Left hindlimb (tissue), 1 donor: ENCODE measurements at regions not wholly inside any gene's neighbourhood (a gene's known extent, or its start where the extent isn't known, plus 50 kb on each side); places are given as distances from the start of the nearest gene placed in this dataset.
"Not testable (repeated sequence)": the region's sequence is repeated elsewhere in the genome, so short reads cannot be mapped to it uniquely, and the experiment has no call there.

ENCODE experiments used
- DNase-seq: peaks from one replicate; pipeline ENCODE4 v3.0.0-alpha.2; 2018

GRCh38 chr21:19544493-19544892 lies 1140.9 kb upstream of the TMPRSS15 start:
- not testable (repeated sequence) for DNase-seq

GRCh38 chr21:19547951-19548840 lies 1144.6 kb upstream of the TMPRSS15 start:
- no peak for DNase-seq

GRCh38 chr21:19553919-19554615 lies 1150.5 kb upstream of the TMPRSS15 start:
- DNase-seq: no peak

GRCh38 chr21:19557046-19557445 lies 1153.5 kb upstream of the TMPRSS15 start:
- no peak for DNase-seq

DNA sequence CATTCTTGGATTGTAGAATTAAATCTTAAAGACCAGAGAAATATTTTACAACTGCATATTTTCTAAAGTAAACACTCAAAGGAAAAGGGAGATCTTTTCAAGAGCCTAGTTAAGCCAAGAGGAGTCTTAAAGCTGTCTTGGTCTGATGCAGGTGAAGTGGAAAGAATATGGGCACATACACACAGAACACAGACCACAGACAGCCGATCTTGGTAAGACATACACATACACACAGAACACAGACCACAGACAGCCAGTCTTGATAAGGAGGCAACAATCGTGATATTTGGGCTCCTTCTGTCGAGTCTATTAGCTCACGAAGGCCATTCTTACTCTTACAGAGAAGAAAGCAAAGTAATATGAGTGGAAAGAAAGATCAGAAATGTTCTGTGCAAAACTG lies 1153.9 kb upstream of the TMPRSS15 start:
- no peak for DNase-seq

GRCh38 chr21:19565587-19565986 lies 1162.0 kb upstream of the TMPRSS15 start:
- no peak for DNase-seq

- no peak for DNase-seq
These were observed 1163.4 kb upstream of the TMPRSS15 start for GRCh38 chr21:19566975-19567374.

- DNase-seq: no peak
These were observed 1173.8 kb upstream of the TMPRSS15 start for GRCh38 chr21:19577381-19577780.

DNA sequence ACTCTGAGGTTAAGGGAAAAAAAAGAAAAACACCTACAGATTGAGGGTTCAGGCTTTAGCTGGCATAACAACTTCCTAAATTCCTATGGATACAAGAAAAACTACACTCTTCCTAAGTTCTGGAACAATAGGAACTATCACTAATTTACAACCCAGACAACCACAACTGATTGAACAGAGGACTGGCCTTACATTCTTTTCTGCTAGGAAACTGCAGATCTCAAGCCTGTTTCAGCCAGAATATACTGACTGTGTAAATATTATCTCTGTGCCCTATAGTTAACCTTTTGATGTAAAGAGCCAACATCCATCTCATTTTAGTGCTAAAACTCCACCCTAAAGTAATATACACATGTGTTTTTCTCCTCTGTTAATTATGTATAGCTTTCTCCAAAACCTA lies 1186.5 kb upstream of the TMPRSS15 start:
- no peak for DNase-seq

- DNase-seq: no peak
These were observed 1199.5 kb upstream of the TMPRSS15 start for GRCh38 chr21:19603011-19603593.

GRCh38 chr21:19608101-19608621 lies 1204.6 kb upstream of the TMPRSS15 start:
- DNase-seq: no peak

- DNase-seq: no peak
These were observed 1206.0 kb upstream of the TMPRSS15 start for GRCh38 chr21:19609611-19610010.

- no peak for DNase-seq
These were observed 1218.4 kb upstream of the TMPRSS15 start for GRCh38 chr21:19621837-19622496.

DNA sequence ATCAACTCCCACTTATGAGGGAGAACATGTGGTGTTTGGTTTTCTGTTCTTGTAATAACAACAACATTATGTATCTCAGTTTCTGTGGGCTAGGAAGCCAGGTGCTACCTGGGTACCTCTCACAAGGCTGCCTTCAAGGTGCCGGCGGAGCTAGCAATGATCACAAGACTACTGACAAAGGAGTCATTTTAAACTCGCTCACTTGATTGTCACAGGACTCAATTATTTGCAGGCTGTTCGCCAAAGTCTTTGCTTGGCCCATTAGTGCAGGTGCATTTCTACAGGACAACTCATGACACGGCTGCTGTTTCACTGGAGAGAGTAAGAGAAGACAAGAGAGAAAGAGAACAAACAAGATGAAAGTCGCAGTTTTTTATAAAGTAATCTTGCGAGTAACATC lies 1237.4 kb upstream of the TMPRSS15 start:
- no peak for DNase-seq

DNA sequence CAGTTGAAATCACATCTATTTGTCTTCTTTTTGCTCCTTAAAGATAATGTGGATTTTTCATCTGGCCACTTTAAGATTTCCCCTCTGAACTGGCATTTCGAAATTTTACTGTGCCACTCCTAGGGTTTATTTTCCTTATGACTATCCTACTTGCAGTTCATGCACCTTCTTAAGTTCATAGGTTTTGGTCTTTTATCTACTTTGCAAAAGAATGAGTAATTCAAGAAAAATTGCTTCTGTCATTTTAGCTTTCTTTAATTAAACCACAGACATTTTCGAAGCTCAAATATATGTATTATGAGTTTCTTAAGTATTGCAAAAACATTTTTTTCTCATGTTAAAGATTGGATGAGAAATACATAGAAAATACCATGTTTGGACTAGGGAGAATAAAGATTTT lies 1244.8 kb upstream of the TMPRSS15 start:
- no peak for DNase-seq

DNA sequence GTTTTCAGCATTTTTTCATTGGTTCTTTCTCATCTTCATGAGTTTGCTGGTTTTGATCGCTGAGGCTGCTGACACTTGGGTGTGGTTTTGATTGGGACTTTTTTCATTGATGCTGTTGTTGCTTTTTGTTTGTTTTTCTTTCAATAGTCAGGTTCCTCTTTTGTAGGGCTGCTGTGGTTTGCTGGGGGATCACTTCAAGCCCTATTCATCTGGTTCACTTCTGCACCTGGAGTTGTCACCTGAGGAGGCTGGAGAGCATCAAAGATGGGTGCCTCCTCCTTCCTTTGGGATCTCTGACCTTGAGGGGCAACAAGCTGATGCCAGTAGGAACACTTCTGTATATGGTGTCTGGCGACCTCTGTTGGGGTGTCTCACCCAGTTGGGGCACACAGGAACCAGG lies 1279.9 kb upstream of the TMPRSS15 start:
- no peak for DNase-seq

DNA sequence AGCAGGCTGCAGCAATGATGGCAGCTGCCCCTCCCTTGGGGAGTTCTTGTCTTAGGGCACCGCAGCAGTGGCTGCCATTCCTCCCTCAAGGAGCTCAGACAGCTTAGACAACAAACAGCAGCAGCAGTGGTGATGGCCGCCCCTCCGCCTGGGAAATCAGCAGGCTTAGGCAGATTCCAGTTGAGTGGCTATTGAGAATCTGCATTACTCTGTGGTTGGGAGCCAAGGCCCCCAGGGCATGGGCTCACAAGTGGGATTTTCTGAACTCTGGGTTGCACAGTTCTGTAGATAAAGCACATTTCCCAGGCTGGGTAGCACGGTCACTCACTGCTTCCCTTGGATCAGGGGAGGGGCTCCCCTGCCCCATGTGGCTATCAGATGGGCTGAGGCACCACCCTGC lies 1280.7 kb upstream of the TMPRSS15 start:
- DNase-seq: no peak

- DNase-seq: no peak
These were observed 1288.6 kb upstream of the TMPRSS15 start for GRCh38 chr21:19692231-19692630.

DNA sequence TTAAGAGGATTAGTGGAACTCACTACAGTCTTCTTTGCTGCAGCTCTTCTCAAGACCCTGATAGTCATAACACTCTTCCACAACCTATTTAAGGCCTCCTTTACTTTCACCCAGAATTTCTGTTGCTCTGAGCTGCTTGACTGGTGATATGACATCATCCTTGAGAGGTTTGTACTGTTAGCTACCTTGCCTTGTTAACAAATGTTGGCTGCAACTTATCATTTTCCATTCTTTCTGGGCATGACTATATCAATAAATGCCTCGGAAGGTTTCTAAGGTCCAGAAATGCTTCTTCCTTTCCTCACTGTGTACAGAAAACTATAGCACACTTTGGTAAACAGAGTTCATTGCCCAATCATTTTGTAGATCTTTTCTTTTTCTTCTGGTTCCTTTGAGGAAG lies 1292.2 kb upstream of the TMPRSS15 start:
- no peak for DNase-seq

DNA sequence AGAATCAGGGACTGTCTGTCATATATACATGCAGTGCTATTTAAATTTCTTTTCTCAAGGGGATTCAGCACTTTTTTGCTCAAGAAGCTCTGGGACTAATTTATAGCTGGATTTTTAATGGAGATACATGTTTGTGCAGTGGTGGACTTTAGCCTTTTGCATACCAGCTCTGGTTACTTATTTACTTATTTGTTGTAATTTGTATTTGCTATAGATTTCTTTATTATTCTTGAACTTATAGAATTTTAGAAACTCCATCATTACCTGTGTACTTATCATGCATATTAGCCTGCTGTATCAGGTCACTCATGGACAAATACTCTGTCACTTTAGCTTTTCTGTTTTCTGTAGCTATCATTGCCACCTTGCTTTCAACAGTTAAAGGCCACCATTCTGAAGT lies 1296.9 kb upstream of the TMPRSS15 start:
- DNase-seq: no peak

DNA sequence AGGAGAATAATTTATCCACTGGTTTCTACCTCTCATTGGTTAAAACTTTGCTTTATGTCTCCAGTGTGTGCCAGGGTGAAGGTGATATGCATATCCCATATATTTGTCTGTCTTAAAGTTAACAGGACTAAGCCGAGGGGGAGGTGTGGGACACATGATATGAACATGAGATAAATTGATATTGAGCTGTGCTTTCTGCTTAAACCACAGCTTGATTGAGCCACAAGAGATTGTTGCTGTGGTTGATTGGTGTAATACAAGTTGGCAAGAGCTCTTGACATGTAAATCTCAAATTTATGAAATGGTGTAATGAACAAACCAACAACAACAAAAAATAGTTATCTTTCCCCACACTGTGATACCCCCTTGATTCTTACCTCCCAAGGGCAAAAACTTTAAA lies 1295.5 kb upstream of the NCAM2 start:
- no peak for DNase-seq

- DNase-seq: no peak
These were observed 1293.4 kb upstream of the NCAM2 start for GRCh38 chr21:19704832-19705231.

- DNase-seq: no peak
These were observed 1285.8 kb upstream of the NCAM2 start for GRCh38 chr21:19712441-19712840.
